ENCODE measurements at regions not wholly inside any gene's neighbourhood (a gene's known extent, or its start where the extent isn't known, plus 50 kb on each side); places are given as distances from the start of the nearest gene placed in this dataset.

- DNase-seq = no peak
These were observed 184.0 kb downstream of the GPX5 start for GRCh38 chr6:28709478-28710349.

GRCh38 chr6:28710466-28711191 lies 184.9 kb downstream of the GPX5 start:
- DNase-seq = no peak

GRCh38 chr6:28711325-28711724 lies 185.6 kb downstream of the GPX5 start:
- no peak for DNase-seq

GRCh38 chr6:28711788-28712341 lies 186.2 kb downstream of the GPX5 start:
- no peak for DNase-seq

GRCh38 chr6:28712982-28713381 lies 187.3 kb downstream of the GPX5 start:
- no peak for DNase-seq

- peak; percentile 3 for DNase-seq
These were observed 193.7 kb downstream of the GPX5 start for GRCh38 chr6:28719275-28719940.

- DNase-seq = no peak
These were observed 194.9 kb downstream of the GPX5 start for GRCh38 chr6:28720357-28721231.

- DNase-seq = no peak
These were observed 195.7 kb downstream of the GPX5 start for GRCh38 chr6:28721372-28721771.

- DNase-seq = no peak
These were observed 198.7 kb downstream of the GPX5 start for GRCh38 chr6:28724395-28724794.

GRCh38 chr6:28725274-28725809 lies 198.4 kb downstream of the TRIM27 start:
- no peak for DNase-seq

- DNase-seq = no peak
These were observed 197.9 kb downstream of the TRIM27 start for GRCh38 chr6:28725890-28726348.

- DNase-seq = no peak
These were observed 197.0 kb downstream of the TRIM27 start for GRCh38 chr6:28726569-28727309.

GRCh38 chr6:28727559-28728211 lies 196.1 kb downstream of the TRIM27 start:
- no peak for DNase-seq

GRCh38 chr6:28729501-28730402 lies 194.0 kb downstream of the TRIM27 start:
- no peak for DNase-seq

- no peak for DNase-seq
These were observed 191.7 kb downstream of the TRIM27 start for GRCh38 chr6:28732052-28732451.

- DNase-seq = no peak
These were observed 189.3 kb downstream of the TRIM27 start for GRCh38 chr6:28734443-28734959.

GRCh38 chr6:28736121-28736520 lies 187.7 kb downstream of the TRIM27 start:
- no peak for DNase-seq

- DNase-seq = no peak
These were observed 185.9 kb downstream of the TRIM27 start for GRCh38 chr6:28737750-28738395.

- no peak for DNase-seq
These were observed 185.4 kb downstream of the TRIM27 start for GRCh38 chr6:28738396-28738765.
